IPS-15b (cell line): ENCODE measurements at regions not wholly inside any gene's neighbourhood (a gene's known extent, or its start where the extent isn't known, plus 50 kb on each side); places are given as distances from the start of the nearest gene placed in this dataset.

ENCODE experiments used
- H3K27me3 ChIP-seq: one replicate; pipeline ENCODE4 v1.6.1; 2013; ENCODE audit warnings: low read length; ENCODE audit not compliant: control insufficient read depth, insufficient read depth
- H3K36me3 ChIP-seq: one replicate; pipeline ENCODE4 v1.6.1; 2013; ENCODE audit warnings: low read length; ENCODE audit not compliant: control insufficient read depth, insufficient read depth
- H3K4me1 ChIP-seq: one replicate; pipeline ENCODE4 v1.6.1; 2013; ENCODE audit warnings: mild to moderate bottlenecking, low read length; ENCODE audit not compliant: control insufficient read depth, insufficient read depth
- H3K4me3 ChIP-seq: one replicate; pipeline ENCODE4 v1.5.1; 2013; ENCODE audit warnings: low read depth, low read length
- H3K9ac ChIP-seq: one replicate; pipeline ENCODE4 v1.6.1; 2013; ENCODE audit warnings: low read depth, mild to moderate bottlenecking, low read length
- H3K9me3 ChIP-seq: one replicate; pipeline ENCODE4 v1.6.1; 2013; ENCODE audit warnings: mild to moderate bottlenecking, low read length; ENCODE audit not compliant: control insufficient read depth, insufficient read depth

GRCh38 chr5:162209005-162209605 lies 141.5 kb downstream of the GABRG2 start:
- Histone ChIP-seq H3K9ac (no peak overlapping the region), H3K4me3 (no peak overlapping the region), H3K4me1 (no peaks in the 10 kb centered on the region), H3K36me3 (no peaks in the 10 kb centered on the region), H3K27me3 (no peaks in the 10 kb centered on the region), H3K9me3 (no peaks in the 10 kb centered on the region)

GRCh38 chr5:162214551-162214950 lies 147.0 kb downstream of the GABRG2 start:
- H3K9ac ChIP-seq = no peak overlapping the region
- no peaks in the 10 kb centered on the region for H3K27me3 ChIP-seq
- no peak overlapping the region for H3K4me3 ChIP-seq
- H3K36me3 ChIP-seq = no peaks in the 10 kb centered on the region
- no peaks in the 10 kb centered on the region for H3K4me1 ChIP-seq
- no peaks in the 10 kb centered on the region for H3K9me3 ChIP-seq

GRCh38 chr5:162217037-162217436 lies 149.5 kb downstream of the GABRG2 start:
- Histone ChIP-seq H3K27me3 (no peaks in the 10 kb centered on the region), H3K9me3 (no peaks in the 10 kb centered on the region), H3K36me3 (no peaks in the 10 kb centered on the region), H3K4me3 (no peak overlapping the region), H3K4me1 (no peaks in the 10 kb centered on the region), H3K9ac (no peak overlapping the region)

GRCh38 chr5:162221910-162222309 lies 154.3 kb downstream of the GABRG2 start:
- Histone ChIP-seq H3K4me1 (no peaks in the 10 kb centered on the region), H3K9ac (no peak overlapping the region)

GRCh38 chr5:162227075-162227474 lies 159.5 kb downstream of the GABRG2 start:
- no peaks in the 10 kb centered on the region for H3K4me1 ChIP-seq
- no peak overlapping the region for H3K9ac ChIP-seq
- no peaks in the 10 kb centered on the region for H3K36me3 ChIP-seq
- H3K9me3 ChIP-seq = no peaks in the 10 kb centered on the region
- no peaks in the 10 kb centered on the region for H3K27me3 ChIP-seq
- no peak overlapping the region for H3K4me3 ChIP-seq

More at GRCh38 chr5:162221910-162222309, 154.3 kb downstream of the GABRG2 start:
- no peaks in the 10 kb centered on the region for H3K36me3 ChIP-seq
- no peaks in the 10 kb centered on the region for H3K9me3 ChIP-seq
- H3K27me3 ChIP-seq = no peaks in the 10 kb centered on the region
- no peak overlapping the region for H3K4me3 ChIP-seq

GRCh38 chr5:162230348-162230747 lies 162.8 kb downstream of the GABRG2 start:
- Histone ChIP-seq H3K36me3 (peaks cover 3% of the 10 kb centered on the region), H3K9me3 (peaks cover 8% of the 10 kb centered on the region), H3K4me3 (no peak overlapping the region), H3K4me1 (no peaks in the 10 kb centered on the region), H3K9ac (no peak overlapping the region), H3K27me3 (no peaks in the 10 kb centered on the region)

- Histone ChIP-seq H3K4me3 (no peak overlapping the region), H3K27me3 (no peaks in the 10 kb centered on the region), H3K9ac (no peak overlapping the region), H3K9me3 (peaks cover 8% of the 10 kb centered on the region), H3K4me1 (no peaks in the 10 kb centered on the region), H3K36me3 (peaks cover 3% of the 10 kb centered on the region)
These were observed 163.9 kb downstream of the GABRG2 start for GRCh38 chr5:162231522-162231921.

- no peaks in the 10 kb centered on the region for H3K9me3 ChIP-seq
- H3K27me3 ChIP-seq = no peaks in the 10 kb centered on the region
- H3K9ac ChIP-seq = no peak overlapping the region
- H3K36me3 ChIP-seq = no peaks in the 10 kb centered on the region
- no peak overlapping the region for H3K4me3 ChIP-seq
- no peaks in the 10 kb centered on the region for H3K4me1 ChIP-seq
These were observed 173.2 kb downstream of the GABRG2 start for GRCh38 chr5:162240734-162241133.

GRCh38 chr5:162242416-162242815 lies 174.8 kb downstream of the GABRG2 start:
- H3K9me3 ChIP-seq = no peaks in the 10 kb centered on the region
- H3K4me1 ChIP-seq = no peaks in the 10 kb centered on the region
- H3K27me3 ChIP-seq = no peaks in the 10 kb centered on the region
- H3K4me3 ChIP-seq = no peak overlapping the region
- no peak overlapping the region for H3K9ac ChIP-seq
- no peaks in the 10 kb centered on the region for H3K36me3 ChIP-seq

GRCh38 chr5:162243651-162244050 lies 176.1 kb downstream of the GABRG2 start:
- H3K4me1 ChIP-seq = peaks cover 4% of the 10 kb centered on the region
- H3K27me3 ChIP-seq = no peaks in the 10 kb centered on the region
- H3K36me3 ChIP-seq = no peaks in the 10 kb centered on the region
- H3K4me3 ChIP-seq = no peak overlapping the region
- no peak overlapping the region for H3K9ac ChIP-seq
- no peaks in the 10 kb centered on the region for H3K9me3 ChIP-seq

- Histone ChIP-seq H3K4me3 (no peak overlapping the region), H3K36me3 (no peaks in the 10 kb centered on the region), H3K9ac (no peak overlapping the region), H3K4me1 (peaks cover 4% of the 10 kb centered on the region), H3K9me3 (no peaks in the 10 kb centered on the region), H3K27me3 (no peaks in the 10 kb centered on the region)
These were observed 180.6 kb downstream of the GABRG2 start for GRCh38 chr5:162248107-162248713.

- H3K27me3 ChIP-seq = no peaks in the 10 kb centered on the region
- H3K9ac ChIP-seq = no peak overlapping the region
- H3K36me3 ChIP-seq = no peaks in the 10 kb centered on the region
These were observed 189.1 kb downstream of the GABRG2 start for GRCh38 chr5:162256711-162257110.

More at GRCh38 chr5:162256711-162257110, 189.1 kb downstream of the GABRG2 start:
- no peak overlapping the region for H3K4me3 ChIP-seq
- H3K9me3 ChIP-seq = no peaks in the 10 kb centered on the region
- no peaks in the 10 kb centered on the region for H3K4me1 ChIP-seq
